GM10248 (cell line): ENCODE measurements at regions not wholly inside any gene's neighbourhood (a gene's known extent, or its start where the extent isn't known, plus 50 kb on each side); places are given as distances from the start of the nearest gene placed in this dataset.

Experiments used
- CTCF ChIA-PET: fragments of 300-600 bp; sonication (Branson Sonifier 250); formaldehyde crosslinking; extraction: SDS; loops from one replicate; lab custom pipeline; 2021; ENCODE audit warnings: antibody characterized with exemption; lab: Yijun Ruan, JAX
- POLR2A ChIA-PET: fragments of 350-650 bp; sonication (Branson Sonifier 250); formaldehyde crosslinking; extraction: SDS; loops from one replicate; lab custom pipeline; 2020; ENCODE audit warnings: antibody characterized with exemption; lab: Yijun Ruan, JAX
- DNase-seq: peaks from one replicate; pipeline ENCODE4 v3.0.0; 2012; ENCODE audit errors: extremely low spot score
- TF ChIP-seq, protein P1 (sequence below): IDR thresholded peaks from 2 replicates; pipeline ENCODE4 v1.5.1; 2012; ENCODE audit warnings: mild to moderate bottlenecking, low read depth; ENCODE audit errors: extremely low read depth, missing control alignments, control extremely low read depth

DNA sequence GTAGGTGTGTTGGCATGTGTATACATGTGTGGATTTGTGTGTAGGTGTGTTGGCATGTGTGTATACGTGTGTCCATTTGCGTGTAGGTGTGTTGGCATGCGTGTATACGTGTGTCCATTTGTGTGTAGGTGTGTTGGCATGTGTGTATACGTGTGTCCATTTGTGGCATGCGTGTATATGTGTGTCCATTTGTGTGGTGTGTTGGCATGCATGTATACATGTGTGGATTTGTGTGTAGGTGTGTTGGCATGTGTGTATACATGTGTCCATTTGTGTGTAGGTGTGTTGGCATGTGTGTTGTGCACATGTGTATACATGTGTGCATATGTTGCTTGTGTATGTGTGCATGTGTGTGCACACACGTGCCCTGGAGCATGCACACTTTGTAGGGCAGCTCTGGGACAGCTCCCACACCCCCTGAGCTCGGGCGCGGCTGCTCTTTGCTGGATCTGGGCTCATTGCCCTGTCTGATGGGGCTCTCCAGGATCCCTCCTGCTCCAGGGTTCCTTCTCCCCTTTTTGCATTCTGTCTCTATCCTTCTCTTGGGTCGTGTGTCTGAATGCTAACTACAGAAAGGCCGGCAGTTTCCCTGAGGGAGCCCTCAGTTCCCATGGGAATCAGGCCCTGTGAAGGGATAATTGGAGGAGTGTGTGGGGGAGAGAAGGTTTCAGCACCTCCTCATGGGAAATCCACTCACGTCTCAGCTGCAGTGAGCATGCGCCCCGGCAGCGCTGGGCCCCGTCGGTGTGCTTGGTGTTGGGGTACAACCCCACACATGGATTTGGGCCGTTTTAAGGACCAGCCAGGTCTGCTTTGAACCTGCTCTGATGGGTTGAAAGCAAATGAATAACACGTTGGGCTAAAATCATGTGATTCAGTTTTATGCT is 102.0 kb downstream of the ERMARD start:
- CTCF ChIA-PET, result interaction anchor here (1.3 kb wide), 1 partner anchor 664 kb away, joined by 3 read pairs; no protein-coding TSS in a partner anchor
- DNase-seq, result no peak
- POLR2A ChIA-PET, result no interaction called here
- TF ChIP-seq, protein P1, sequence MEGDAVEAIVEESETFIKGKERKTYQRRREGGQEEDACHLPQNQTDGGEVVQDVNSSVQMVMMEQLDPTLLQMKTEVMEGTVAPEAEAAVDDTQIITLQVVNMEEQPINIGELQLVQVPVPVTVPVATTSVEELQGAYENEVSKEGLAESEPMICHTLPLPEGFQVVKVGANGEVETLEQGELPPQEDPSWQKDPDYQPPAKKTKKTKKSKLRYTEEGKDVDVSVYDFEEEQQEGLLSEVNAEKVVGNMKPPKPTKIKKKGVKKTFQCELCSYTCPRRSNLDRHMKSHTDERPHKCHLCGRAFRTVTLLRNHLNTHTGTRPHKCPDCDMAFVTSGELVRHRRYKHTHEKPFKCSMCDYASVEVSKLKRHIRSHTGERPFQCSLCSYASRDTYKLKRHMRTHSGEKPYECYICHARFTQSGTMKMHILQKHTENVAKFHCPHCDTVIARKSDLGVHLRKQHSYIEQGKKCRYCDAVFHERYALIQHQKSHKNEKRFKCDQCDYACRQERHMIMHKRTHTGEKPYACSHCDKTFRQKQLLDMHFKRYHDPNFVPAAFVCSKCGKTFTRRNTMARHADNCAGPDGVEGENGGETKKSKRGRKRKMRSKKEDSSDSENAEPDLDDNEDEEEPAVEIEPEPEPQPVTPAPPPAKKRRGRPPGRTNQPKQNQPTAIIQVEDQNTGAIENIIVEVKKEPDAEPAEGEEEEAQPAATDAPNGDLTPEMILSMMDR, result no peak

DNA sequence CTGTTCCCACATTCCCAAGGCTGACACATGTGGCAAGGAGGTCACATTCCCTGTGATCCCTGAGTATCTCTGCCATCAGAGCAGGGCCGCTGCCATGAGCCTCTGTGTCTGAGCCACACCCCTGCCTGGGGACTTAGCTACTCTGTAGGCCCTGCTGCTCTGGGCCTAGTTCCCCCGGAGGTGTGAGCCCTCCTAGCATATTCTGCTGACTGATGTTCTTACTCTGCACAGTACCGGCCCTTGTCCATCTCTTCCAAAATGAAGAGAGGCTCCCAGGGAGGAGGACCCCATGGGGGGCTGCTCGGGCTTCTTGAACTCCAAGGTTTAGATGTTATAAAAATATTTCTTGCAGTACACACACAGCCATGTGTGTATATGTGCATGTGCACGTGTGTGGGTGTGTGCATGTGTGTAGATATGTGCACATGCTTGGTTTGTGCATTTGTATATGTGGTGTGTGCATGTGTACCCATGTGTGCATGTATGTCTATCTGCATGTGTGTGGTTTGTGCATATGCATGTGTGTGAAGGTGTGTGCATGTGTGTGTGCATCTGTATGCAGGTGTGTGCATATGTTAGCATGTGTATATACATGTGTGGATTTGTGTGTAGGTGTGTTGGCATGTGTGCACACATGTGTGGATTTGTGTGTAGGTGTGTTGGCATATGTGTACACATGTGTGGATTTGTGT is 101.2 kb downstream of the ERMARD start:
- no peak for DNase-seq
- CTCF ChIA-PET, result interaction anchor here (1.4 kb wide), 1 partner anchor 21 kb away, joined by 10 read pairs; no protein-coding TSS in a partner anchor
- TF ChIP-seq, protein P1, result no peak
- POLR2A ChIA-PET, result no interaction called here

DNA sequence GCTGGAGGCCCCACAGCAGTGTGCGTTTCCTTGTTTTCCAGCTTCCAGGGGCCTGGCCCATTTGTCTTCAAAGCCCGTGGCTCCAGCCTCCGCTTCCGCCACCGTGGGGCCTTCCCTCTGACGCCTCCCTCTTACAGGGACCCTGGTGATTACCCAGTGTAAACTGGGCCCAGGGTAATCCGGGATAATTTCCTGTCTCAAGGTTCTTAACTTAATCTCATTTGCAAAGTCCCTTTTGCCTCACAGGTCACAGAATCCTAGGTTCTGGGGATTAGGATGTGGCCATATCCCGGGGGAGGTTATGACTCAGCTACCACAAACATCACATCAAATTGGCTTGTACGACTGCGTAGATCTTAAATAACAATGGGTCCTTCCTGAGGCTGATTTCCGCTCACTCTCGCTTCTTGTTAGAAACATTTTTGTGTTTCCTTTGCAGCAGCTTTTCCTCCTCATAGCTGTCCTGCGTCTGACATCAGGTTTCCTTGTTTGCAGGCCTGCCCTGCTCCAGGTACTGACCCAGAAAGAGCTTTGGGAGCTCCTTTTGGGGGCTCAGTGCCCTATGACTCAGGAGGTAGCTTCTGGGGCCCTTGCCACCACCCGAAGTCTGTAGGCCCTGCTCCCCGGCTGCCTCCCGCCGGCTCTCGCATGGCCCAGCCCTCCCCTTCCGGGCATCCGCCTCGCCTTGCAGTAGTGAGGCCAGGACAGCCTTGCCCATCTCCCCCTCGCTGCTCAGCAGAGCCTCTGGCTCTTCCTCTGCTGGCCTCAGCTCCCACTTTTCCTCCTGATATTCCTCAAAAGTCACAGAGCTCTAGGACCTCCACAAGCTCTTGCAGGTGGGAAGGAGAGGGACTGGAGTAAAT is 100.5 kb downstream of the ERMARD start:
- DNase-seq, result no peak
- ChIA-PET POLR2A (no interaction called here), CTCF (interaction anchor here (1.4 kb wide), 1 partner anchor 20 kb away, joined by 10 read pairs; no protein-coding TSS in a partner anchor)

DNA sequence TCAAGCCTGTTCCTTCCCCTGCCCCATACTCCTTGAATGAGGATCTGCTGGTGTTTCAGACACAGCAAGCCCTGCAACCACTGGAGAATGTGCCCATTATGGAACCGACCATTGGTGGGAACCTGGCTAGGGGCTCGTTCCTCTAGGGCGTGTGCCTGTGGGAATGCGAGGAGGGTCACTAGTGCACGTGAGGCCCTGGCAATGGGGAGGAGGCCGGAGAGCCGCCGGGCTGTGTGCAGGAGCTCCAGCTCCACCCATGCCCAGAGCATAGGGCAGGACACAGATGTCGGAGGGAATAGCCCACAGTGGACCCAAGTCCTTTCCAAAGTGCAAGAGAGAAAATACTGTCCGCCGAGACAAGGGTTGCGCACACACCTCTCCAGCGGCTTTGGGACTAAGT is 99.3 kb downstream of the ERMARD start:
- ChIA-PET POLR2A (no interaction called here), CTCF (no interaction called here)
- TF ChIP-seq, protein P1, result no peak
- no peak for DNase-seq

More for the DNA sequence above, 100.5 kb downstream of the ERMARD start:
- TF ChIP-seq, protein P1, result no peak

DNA sequence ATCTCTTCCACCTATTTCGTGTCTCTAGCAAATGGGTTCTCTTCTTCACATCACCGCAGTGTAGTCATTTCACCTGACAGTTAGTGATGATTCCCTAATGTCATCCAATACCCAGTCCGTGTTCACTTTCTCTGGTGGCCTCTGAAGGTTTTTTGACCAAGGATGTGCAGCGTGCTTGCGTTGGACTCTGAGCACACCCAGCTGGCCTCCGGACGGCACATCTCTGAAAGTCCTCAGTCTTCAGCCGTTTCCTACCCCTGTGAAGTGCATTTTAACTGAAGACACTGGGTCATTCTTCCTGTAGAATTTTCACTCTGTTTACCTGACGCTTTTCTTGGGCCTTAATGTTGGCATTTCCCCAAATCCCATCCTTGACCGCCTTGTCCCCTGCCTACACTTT is 98.7 kb downstream of the ERMARD start:
- CTCF ChIA-PET, result no interaction called here
- TF ChIP-seq, protein P1, result no peak
- no peak for DNase-seq
- POLR2A ChIA-PET, result no interaction called here

DNA sequence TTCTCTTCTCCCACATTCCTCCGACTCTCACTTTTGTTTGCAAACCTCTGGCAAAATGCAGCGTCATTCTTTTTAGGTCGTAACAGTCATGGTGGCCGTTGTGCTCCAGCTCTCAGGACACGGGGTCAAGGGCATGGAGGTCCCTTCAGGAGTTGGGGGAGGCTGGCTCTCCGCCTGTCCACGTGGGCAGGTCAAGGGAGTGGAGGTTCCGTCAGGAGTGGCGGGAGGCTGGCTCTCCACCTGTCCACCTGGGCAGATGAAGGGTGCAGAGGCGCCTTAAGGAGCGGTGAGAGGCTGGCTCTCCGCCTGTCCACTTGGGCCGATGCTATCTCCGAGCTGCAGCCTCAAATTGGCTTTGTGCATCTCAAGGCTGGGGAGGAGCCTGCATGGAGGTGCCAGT is 98.0 kb downstream of the ERMARD start:
- POLR2A ChIA-PET, result no interaction called here
- CTCF ChIA-PET, result interaction anchor here (3.9 kb wide), 1 partner anchor 17 kb away, joined by 19 read pairs; no protein-coding TSS in a partner anchor
- TF ChIP-seq, protein P1, result no peak
- DNase-seq, result no peak
